ENCODE measurements at regions not wholly inside any gene's neighbourhood (a gene's known extent, or its start where the extent isn't known, plus 50 kb on each side); places are given as distances from the start of the nearest gene placed in this dataset.
A peak's percentile ranks its signal among the peaks of the same experiment; 100 is the strongest.

DNA sequence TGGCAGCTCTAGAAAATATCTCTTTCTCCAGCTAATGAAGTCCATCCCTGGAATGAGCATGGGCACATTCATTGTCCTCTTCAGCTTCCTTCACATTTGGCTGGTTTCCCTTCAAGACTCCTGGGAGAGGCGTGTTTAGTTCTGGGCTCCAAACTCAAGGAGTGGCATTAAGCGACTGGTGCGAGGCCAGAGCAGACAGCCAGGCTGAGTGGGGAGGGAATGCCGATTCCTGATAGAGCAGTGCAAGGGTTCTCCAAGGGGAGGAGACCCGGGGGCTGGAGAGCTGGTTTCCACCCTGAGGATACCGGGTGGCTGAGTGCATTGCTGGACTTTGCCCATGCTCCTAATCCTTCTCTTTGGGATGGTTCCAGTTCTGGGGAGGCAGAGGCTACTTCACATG, 372.1 kb downstream of the RPS24 start:
- DNase-seq (ENCODE audit: low spot score) = no peak
- Mint-ChIP-seq H3K27ac (ENCODE audit: unreplicated experiment) (no peak overlapping the region), H3K9me3 (ENCODE audit: low read depth) (no peaks in the 10 kb centered on the region), H3K4me3 (ENCODE audit: unreplicated experiment) (no peak overlapping the region), H3K36me3 (ENCODE audit: low read depth) (no peaks in the 10 kb centered on the region), H3K27me3 (ENCODE audit: low read depth) (peaks cover 5% of the 10 kb centered on the region), H3K4me1 (ENCODE audit: low read depth) (peaks cover 38% of the 10 kb centered on the region)
- TF ChIP-seq, protein P1, sequence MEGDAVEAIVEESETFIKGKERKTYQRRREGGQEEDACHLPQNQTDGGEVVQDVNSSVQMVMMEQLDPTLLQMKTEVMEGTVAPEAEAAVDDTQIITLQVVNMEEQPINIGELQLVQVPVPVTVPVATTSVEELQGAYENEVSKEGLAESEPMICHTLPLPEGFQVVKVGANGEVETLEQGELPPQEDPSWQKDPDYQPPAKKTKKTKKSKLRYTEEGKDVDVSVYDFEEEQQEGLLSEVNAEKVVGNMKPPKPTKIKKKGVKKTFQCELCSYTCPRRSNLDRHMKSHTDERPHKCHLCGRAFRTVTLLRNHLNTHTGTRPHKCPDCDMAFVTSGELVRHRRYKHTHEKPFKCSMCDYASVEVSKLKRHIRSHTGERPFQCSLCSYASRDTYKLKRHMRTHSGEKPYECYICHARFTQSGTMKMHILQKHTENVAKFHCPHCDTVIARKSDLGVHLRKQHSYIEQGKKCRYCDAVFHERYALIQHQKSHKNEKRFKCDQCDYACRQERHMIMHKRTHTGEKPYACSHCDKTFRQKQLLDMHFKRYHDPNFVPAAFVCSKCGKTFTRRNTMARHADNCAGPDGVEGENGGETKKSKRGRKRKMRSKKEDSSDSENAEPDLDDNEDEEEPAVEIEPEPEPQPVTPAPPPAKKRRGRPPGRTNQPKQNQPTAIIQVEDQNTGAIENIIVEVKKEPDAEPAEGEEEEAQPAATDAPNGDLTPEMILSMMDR (IDR thresholded peaks at IDR 0.05) = no peak

DNA sequence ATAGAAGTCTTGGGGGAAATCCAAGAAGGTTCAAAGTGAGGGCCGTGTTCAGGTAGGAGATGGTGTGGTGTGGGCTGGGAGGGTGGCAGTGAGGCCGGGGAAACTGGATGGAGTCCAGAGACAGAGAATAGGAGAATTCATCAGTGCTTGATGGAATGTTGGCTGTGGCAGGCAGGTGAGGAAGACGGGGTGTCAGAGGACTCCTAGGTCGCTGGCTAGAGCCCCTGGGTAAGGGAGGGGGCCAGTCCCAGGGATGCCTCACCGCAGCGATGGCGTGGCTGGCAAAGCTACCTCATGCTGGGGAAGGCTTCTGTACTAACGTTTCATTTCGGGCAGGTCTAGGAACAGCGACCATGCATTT, 373.0 kb downstream of the RPS24 start:
- Mint-ChIP-seq H3K27me3 (ENCODE audit: low read depth) (peaks cover 5% of the 10 kb centered on the region), H3K9me3 (ENCODE audit: low read depth) (no peaks in the 10 kb centered on the region), H3K27ac (ENCODE audit: unreplicated experiment) (no peak overlapping the region), H3K4me1 (ENCODE audit: low read depth) (peaks cover 38% of the 10 kb centered on the region), H3K36me3 (ENCODE audit: low read depth) (no peaks in the 10 kb centered on the region), H3K4me3 (ENCODE audit: unreplicated experiment) (peak overlapping the region; percentile 69)
- TF ChIP-seq, protein P1 (IDR thresholded peaks at IDR 0.05) = no peak
- DNase-seq (ENCODE audit: low spot score) = no peak

DNA sequence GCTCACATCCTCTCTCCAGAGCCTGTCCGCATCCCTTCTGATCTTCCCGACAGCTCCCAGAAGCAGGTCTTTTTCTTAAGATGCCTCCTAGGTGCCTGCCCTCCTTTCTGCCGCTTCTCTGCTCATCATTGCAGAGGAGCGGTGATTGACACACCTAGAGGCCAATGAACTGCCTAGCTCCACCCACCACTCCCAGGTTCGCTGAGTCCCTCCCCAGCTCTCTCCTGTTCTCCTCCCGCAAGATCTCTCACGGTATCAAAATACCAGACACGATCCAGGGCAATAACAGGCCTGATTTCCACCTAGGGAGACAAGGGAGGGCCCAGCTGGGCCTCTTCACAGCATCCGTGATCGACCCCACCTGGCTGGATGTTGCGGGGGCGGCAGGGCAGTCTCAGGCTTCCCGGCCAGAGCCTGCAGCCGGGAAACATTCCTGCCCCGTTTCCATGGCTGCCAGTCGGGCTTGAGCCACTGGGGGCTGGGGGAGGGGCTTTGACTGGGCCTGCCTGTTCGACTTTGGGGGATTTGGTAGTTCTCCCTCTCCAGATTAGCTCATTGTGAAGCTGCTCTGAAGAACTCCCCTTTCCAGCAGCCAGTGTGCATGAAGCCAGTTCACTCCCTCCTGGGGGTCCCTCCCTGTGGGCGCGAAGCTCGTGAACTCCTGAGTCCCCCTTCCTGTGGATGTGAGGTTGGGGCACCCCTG, 373.5 kb downstream of the RPS24 start:
- peak overlapping the region; percentile 45 for H3K27ac Mint-ChIP-seq (ENCODE audit: unreplicated experiment)
- H3K4me1 Mint-ChIP-seq (ENCODE audit: low read depth) = peaks cover 34% of the 10 kb centered on the region
- H3K9me3 Mint-ChIP-seq (ENCODE audit: low read depth) = no peaks in the 10 kb centered on the region
- H3K4me3 Mint-ChIP-seq (ENCODE audit: unreplicated experiment) = peak overlapping the region; percentile 69
- TF ChIP-seq, protein P1 (IDR thresholded peaks at IDR 0.05) = no peak
- no peak for DNase-seq (ENCODE audit: low spot score)
- H3K36me3 Mint-ChIP-seq (ENCODE audit: low read depth) = no peaks in the 10 kb centered on the region
- H3K27me3 Mint-ChIP-seq (ENCODE audit: low read depth) = peaks cover 5% of the 10 kb centered on the region

DNA sequence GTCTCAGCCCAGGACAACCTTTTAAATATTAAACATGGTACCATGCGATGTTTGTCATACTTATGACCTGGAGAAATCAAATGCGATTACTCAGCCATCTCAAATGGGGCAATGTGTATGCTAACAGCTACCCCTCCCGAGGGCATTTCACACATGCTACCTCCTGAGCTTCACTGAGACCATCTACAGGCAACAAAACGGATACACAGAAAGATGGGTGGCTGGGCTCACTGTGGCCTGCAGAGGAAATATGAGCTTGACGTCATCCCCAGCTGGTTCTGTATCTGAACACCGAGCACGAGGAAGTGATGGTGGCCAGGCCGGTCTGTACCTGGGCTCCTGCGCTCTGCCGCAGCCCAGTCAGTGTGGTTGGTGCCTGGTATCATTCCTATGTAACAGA, 374.3 kb downstream of the RPS24 start:
- no peak for DNase-seq (ENCODE audit: low spot score)
- no peaks in the 10 kb centered on the region for H3K9me3 Mint-ChIP-seq (ENCODE audit: low read depth)
- H3K27me3 Mint-ChIP-seq (ENCODE audit: low read depth) = peaks cover 5% of the 10 kb centered on the region
- H3K4me3 Mint-ChIP-seq (ENCODE audit: unreplicated experiment) = no peak overlapping the region
- H3K27ac Mint-ChIP-seq (ENCODE audit: unreplicated experiment) = no peak overlapping the region
- H3K4me1 Mint-ChIP-seq (ENCODE audit: low read depth) = peaks cover 37% of the 10 kb centered on the region
- no peaks in the 10 kb centered on the region for H3K36me3 Mint-ChIP-seq (ENCODE audit: low read depth)
- TF ChIP-seq, protein P1 (IDR thresholded peaks at IDR 0.05) = no peak

DNA sequence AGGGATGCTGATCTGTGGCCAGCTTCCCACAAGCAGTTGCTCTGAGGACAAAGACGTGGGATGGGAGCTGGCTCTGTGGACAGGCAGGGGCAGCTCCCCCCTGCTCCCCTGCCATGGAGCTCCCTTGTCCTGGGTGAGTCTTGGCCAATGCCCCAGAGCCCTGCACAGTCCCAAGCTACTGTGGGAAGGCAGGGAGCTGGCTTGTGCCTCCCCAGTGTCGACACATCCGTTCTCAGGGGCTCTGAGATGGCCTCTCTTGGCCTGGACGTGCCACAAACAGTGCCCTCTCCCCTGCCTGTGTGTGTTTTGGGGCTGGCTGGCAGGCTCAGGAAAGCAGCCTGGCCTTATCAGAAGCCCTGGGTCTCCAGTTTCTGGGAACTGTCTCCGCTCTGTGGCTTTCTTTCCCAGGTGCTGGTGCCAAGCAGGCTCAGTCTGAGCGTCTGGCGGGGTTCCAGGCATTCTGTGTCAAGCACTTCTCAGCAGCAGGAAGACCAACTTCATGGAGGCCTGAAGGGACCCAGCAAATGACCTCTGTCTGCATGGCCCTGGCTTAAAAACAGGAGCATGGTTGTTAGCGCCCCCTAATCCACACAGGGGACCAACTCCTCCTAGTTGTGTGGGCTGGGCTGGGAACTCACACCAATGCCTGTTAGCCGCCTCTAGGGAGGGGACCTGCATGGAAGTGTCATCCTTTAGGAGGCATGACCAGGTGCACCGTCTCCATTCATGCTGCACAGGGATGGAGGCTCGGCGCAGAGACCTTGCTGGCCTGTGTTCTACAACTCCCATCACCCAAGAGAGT, 375.2 kb downstream of the RPS24 start:
- TF ChIP-seq, protein P1 (IDR thresholded peaks at IDR 0.05) = no peak
- Mint-ChIP-seq H3K4me1 (ENCODE audit: low read depth) (peaks cover 39% of the 10 kb centered on the region), H3K9me3 (ENCODE audit: low read depth) (no peaks in the 10 kb centered on the region), H3K4me3 (ENCODE audit: unreplicated experiment) (no peak overlapping the region), H3K36me3 (ENCODE audit: low read depth) (no peaks in the 10 kb centered on the region), H3K27ac (ENCODE audit: unreplicated experiment) (peak overlapping the region; percentile 36), H3K27me3 (ENCODE audit: low read depth) (peaks cover 5% of the 10 kb centered on the region)
- no peak for DNase-seq (ENCODE audit: low spot score)
